ENCODE measurements at regions not wholly inside any gene's neighbourhood (a gene's known extent, or its start where the extent isn't known, plus 50 kb on each side); places are given as distances from the start of the nearest gene placed in this dataset.

- no peak for TF ChIP-seq CTCF (IDR thresholded peaks at IDR 0.05)
- no peak for TF ChIP-seq POLR2A (IDR thresholded peaks at IDR 0.05)
Observed at GRCh38 chr4:30256116-30256832, 463.9 kb upstream of the PCDH7 start.

Data from adrenal gland (tissue), 5 donors.